Keratinocyte (primary cell): ENCODE measurements at regions not wholly inside any gene's neighbourhood (a gene's known extent, or its start where the extent isn't known, plus 50 kb on each side); places are given as distances from the start of the nearest gene placed in this dataset.

ENCODE experiments used
- EZH2 ChIP-seq: IDR thresholded peaks from one replicate; pipeline ENCODE4 v1.6.1; 2012; ENCODE audit warnings: inconsistent platforms, mild to moderate bottlenecking, low read length, moderate library complexity
- TF ChIP-seq, protein P1 (sequence below), 3 experiments: IDR thresholded peaks in 1 of 3; conservative IDR thresholded peaks in 1 of 3; optimal IDR thresholded peaks in 1 of 3; 2 replicates in 2 of 3; 3 replicates in 1 of 3; pipeline versions ENCODE3 to v1.5.1; 2011; ENCODE audit warnings: low read length in 3 of 3, mild to moderate bottlenecking in 3 of 3, moderate library complexity in 2 of 3, control low read depth in 1 of 3, inconsistent platforms in 1 of 3; ENCODE audit not compliant: insufficient read depth in 2 of 3; ENCODE audit errors: extremely low read depth in 1 of 3

DNA sequence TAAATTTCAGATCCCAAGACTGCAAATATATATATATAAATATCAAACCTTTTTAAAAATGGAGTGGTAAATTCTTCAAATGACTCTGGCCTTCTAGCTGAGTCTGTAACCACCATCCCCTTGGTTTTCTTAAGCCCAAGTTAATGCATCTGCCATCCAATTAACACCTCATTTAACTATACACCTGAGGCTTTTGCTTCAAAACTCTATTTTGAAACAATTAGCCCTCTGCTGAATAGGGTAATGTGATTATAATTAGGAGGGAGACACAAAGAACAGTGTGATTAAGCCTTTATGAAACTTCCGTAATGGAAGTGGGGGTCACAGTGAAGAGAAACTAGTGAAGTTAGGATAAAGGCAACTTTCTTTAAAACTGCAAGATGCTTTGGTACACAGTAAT, 83.6 kb downstream of the GPR37 start:
- TF ChIP-seq, protein P1, sequence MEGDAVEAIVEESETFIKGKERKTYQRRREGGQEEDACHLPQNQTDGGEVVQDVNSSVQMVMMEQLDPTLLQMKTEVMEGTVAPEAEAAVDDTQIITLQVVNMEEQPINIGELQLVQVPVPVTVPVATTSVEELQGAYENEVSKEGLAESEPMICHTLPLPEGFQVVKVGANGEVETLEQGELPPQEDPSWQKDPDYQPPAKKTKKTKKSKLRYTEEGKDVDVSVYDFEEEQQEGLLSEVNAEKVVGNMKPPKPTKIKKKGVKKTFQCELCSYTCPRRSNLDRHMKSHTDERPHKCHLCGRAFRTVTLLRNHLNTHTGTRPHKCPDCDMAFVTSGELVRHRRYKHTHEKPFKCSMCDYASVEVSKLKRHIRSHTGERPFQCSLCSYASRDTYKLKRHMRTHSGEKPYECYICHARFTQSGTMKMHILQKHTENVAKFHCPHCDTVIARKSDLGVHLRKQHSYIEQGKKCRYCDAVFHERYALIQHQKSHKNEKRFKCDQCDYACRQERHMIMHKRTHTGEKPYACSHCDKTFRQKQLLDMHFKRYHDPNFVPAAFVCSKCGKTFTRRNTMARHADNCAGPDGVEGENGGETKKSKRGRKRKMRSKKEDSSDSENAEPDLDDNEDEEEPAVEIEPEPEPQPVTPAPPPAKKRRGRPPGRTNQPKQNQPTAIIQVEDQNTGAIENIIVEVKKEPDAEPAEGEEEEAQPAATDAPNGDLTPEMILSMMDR (optimal IDR thresholded peaks at IDR 0.05 in 1 of 3, IDR thresholded peaks at IDR 0.05 in 1 of 3, conservative IDR thresholded peaks at IDR 0.05 in 1 of 3; ENCODE audit: extremely low read depth in 1 of 3, insufficient read depth in 2 of 3, low read length in 3 of 3), result no peak
- no peak for TF ChIP-seq EZH2
